Endodermal cell (in vitro differentiated cells): ENCODE measurements at regions not wholly inside any gene's neighbourhood (a gene's known extent, or its start where the extent isn't known, plus 50 kb on each side); places are given as distances from the start of the nearest gene placed in this dataset.

ENCODE experiments used
- DNase-seq: peaks from one replicate; pipeline ENCODE4 v3.0.0-alpha.2; 2017
- H3K27ac ChIP-seq: 2 replicates; pipeline ENCODE4 v1.5.1; 2013; ENCODE audit warnings: mild to moderate bottlenecking, low read depth, low read length, moderate library complexity
- H3K27me3 ChIP-seq: 2 replicates; pipeline ENCODE4 v1.6.1; 2013; ENCODE audit warnings: mild to moderate bottlenecking, low read length, moderate library complexity; ENCODE audit not compliant: insufficient read depth, control insufficient read depth, poor library complexity, severe bottlenecking
- H3K36me3 ChIP-seq: 2 replicates; pipeline ENCODE4 v1.7.0; 2013; ENCODE audit warnings: mild to moderate bottlenecking, low read length, moderate library complexity; ENCODE audit not compliant: control insufficient read depth, insufficient read depth
- H3K4me1 ChIP-seq: one replicate; pipeline ENCODE4 v1.7.0; 2013; ENCODE audit warnings: low read length; ENCODE audit not compliant: control insufficient read depth, insufficient read depth
- H3K4me3 ChIP-seq: 2 replicates; pipeline ENCODE4 v1.5.1; 2013; ENCODE audit warnings: mild to moderate bottlenecking, low read length, moderate library complexity
- H3K9ac ChIP-seq: 2 replicates; pipeline ENCODE4 v1.6.1; 2013; ENCODE audit warnings: mild to moderate bottlenecking, low read length, moderate library complexity; ENCODE audit not compliant: poor library complexity, severe bottlenecking; ENCODE audit errors: extremely low read depth
- H3K9me3 ChIP-seq: 2 replicates; pipeline ENCODE4 v1.6.1; 2013; ENCODE audit warnings: mild to moderate bottlenecking, low read length, moderate library complexity; ENCODE audit not compliant: control insufficient read depth
- H3K27ac Mint-ChIP-seq: 2 replicates; pipeline ENCODE4 v1.8.0; 2020; ENCODE audit warnings: mixed read lengths
- H3K27me3 Mint-ChIP-seq: 2 replicates; pipeline ENCODE4 v1.8.0; 2021; ENCODE audit warnings: mild to moderate bottlenecking, mixed read lengths; ENCODE audit not compliant: insufficient read depth
- H3K36me3 Mint-ChIP-seq: 2 replicates; pipeline ENCODE4 v1.8.0; 2020; ENCODE audit warnings: low read depth, mixed read lengths
- H3K4me1 Mint-ChIP-seq: 2 replicates; pipeline ENCODE4 v1.8.0; 2020; ENCODE audit warnings: mixed read lengths
- H3K4me3 Mint-ChIP-seq: 2 replicates; pipeline ENCODE4 v1.8.0; 2020; ENCODE audit warnings: mild to moderate bottlenecking, moderate library complexity, mixed read lengths
- H3K9me3 Mint-ChIP-seq: 2 replicates; pipeline ENCODE4 v1.8.0; 2020; ENCODE audit warnings: mild to moderate bottlenecking, mixed read lengths
- CTCF ChIP-seq: fragments of 200-600 bp; sonication (generic); conservative IDR thresholded peaks from 2 replicates; pipeline ENCODE4 v1.5.0; 2021; ENCODE audit warnings: antibody characterized with exemption, mild to moderate bottlenecking
- WGBS, 2 experiments: methylation state at CpG; one replicate each; pipeline versions ENCODE4 v1.1.5 to v1.1.7; 2013; ENCODE audit warnings: missing lambda C conversion rate in 2 of 2, mixed read lengths in 1 of 2; ENCODE audit not compliant: insufficient coverage in 1 of 2, insufficient read length in 1 of 2; 5-methylcytosine and 5-hydroxymethylcytosine counted together

- Histone ChIP-seq H3K27ac (no peak overlapping the region), H3K27me3 (no peaks in the 10 kb centered on the region), H3K36me3 (no peaks in the 10 kb centered on the region), H3K9ac (no peak overlapping the region), H3K4me1 (peaks cover 2% of the 10 kb centered on the region), H3K4me3 (no peak overlapping the region), H3K9me3 (no peaks in the 10 kb centered on the region)
- Mint-ChIP-seq H3K4me1 (peaks cover 17% of the 10 kb centered on the region), H3K9me3 (no peaks in the 10 kb centered on the region), H3K27ac (no peak overlapping the region), H3K27me3 (no peaks in the 10 kb centered on the region), H3K36me3 (no peaks in the 10 kb centered on the region), H3K4me3 (no peak overlapping the region)
- 77 to 81% methylated on average over 4 to 11 of the region's 11 CpGs for whole genome bisulfite sequencing, 2 experiments
- TF ChIP-seq CTCF = no peak
- DNase-seq = peak; percentile 64
Measured at GRCh38 chr5:2282034-2282690, 399.4 kb upstream of the IRX4 start.

DNA sequence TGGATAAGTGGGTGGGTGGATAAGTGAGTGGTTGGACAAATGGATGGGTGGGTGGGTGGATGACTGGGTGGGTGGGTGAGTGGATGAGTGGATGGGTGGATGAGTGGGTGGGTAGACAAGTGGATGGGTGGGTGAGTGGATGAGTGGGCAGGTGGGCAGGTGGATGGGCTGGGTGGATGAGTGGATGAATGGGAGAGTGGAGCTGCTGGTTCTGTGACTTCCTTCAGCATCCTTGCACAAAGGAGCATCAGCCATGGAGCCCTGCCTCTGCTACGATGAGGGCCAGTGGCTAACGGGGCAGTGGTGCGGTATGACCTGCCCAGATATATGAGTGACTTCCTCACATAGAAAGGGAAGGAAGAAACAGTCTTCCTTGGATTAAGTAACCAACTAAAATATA lies 398.7 kb upstream of the IRX4 start:
- H3K27ac Mint-ChIP-seq = no peak overlapping the region
- H3K27me3 Mint-ChIP-seq = no peaks in the 10 kb centered on the region
- no peak overlapping the region for H3K4me3 Mint-ChIP-seq
- Histone ChIP-seq H3K36me3 (no peaks in the 10 kb centered on the region), H3K9me3 (no peaks in the 10 kb centered on the region), H3K27me3 (no peaks in the 10 kb centered on the region), H3K9ac (no peak overlapping the region), H3K4me3 (no peak overlapping the region), H3K27ac (no peak overlapping the region), H3K4me1 (peaks cover 2% of the 10 kb centered on the region)
- no peaks in the 10 kb centered on the region for H3K9me3 Mint-ChIP-seq
- DNase-seq = no peak
- TF ChIP-seq CTCF = no peak
- WGBS, 2 experiments = 100% methylated on average over 3 of the region's 3 CpGs; no CpG with 5 or more reads in 1 of the 2 experiments
- no peaks in the 10 kb centered on the region for H3K36me3 Mint-ChIP-seq
- H3K4me1 Mint-ChIP-seq = peaks cover 17% of the 10 kb centered on the region

- Mint-ChIP-seq H3K9me3 (no peaks in the 10 kb centered on the region), H3K27ac (no peak overlapping the region), H3K27me3 (no peaks in the 10 kb centered on the region), H3K4me1 (peaks cover 17% of the 10 kb centered on the region), H3K36me3 (no peaks in the 10 kb centered on the region), H3K4me3 (no peak overlapping the region)
- Histone ChIP-seq H3K9me3 (no peaks in the 10 kb centered on the region), H3K4me3 (no peak overlapping the region), H3K9ac (no peak overlapping the region), H3K27ac (no peak overlapping the region), H3K27me3 (no peaks in the 10 kb centered on the region), H3K36me3 (no peaks in the 10 kb centered on the region), H3K4me1 (peaks cover 2% of the 10 kb centered on the region)
- TF ChIP-seq CTCF = no peak
- WGBS, 2 experiments = 85 to 89% methylated on average over 3 of the region's 3 CpGs
- DNase-seq = no peak
Measured at GRCh38 chr5:2280318-2280717, 397.6 kb upstream of the IRX4 start.
